ENCODE measurements at regions not wholly inside any gene's neighbourhood (a gene's known extent, or its start where the extent isn't known, plus 50 kb on each side); places are given as distances from the start of the nearest gene placed in this dataset.

- no peak for DNase-seq
These were observed 426.7 kb upstream of the PKDCC start for GRCh38 chr2:41621095-41621494.

- DNase-seq, result no peak
These were observed 426.3 kb upstream of the PKDCC start for GRCh38 chr2:41621563-41621962.

- no peak for DNase-seq
These were observed 425.5 kb upstream of the PKDCC start for GRCh38 chr2:41622301-41622700.

GRCh38 chr2:41626936-41627335, 420.9 kb upstream of the PKDCC start:
- DNase-seq, result no peak

- no peak for DNase-seq
These were observed 413.1 kb upstream of the PKDCC start for GRCh38 chr2:41634686-41635085.

GRCh38 chr2:41644936-41645335, 402.9 kb upstream of the PKDCC start:
- DNase-seq, result no peak

- DNase-seq, result no peak
These were observed 400.3 kb upstream of the PKDCC start for GRCh38 chr2:41647468-41648050.

GRCh38 chr2:41657226-41657625, 390.6 kb upstream of the PKDCC start:
- DNase-seq, result no peak

- no peak for DNase-seq
These were observed 388.1 kb upstream of the PKDCC start for GRCh38 chr2:41659758-41660157.

GRCh38 chr2:41662461-41662860, 385.4 kb upstream of the PKDCC start:
- DNase-seq, result no peak

GRCh38 chr2:41663056-41663455, 384.8 kb upstream of the PKDCC start:
- DNase-seq, result no peak

- no peak for DNase-seq
These were observed 379.3 kb upstream of the PKDCC start for GRCh38 chr2:41668529-41668928.

- DNase-seq, result no peak
These were observed 369.2 kb upstream of the PKDCC start for GRCh38 chr2:41678639-41679038.

- DNase-seq, result no peak
These were observed 361.7 kb upstream of the PKDCC start for GRCh38 chr2:41686156-41686555.

- DNase-seq, result no peak
These were observed 356.3 kb upstream of the PKDCC start for GRCh38 chr2:41691561-41691960.

- no peak for DNase-seq
These were observed 353.2 kb upstream of the PKDCC start for GRCh38 chr2:41694536-41695049.

GRCh38 chr2:41695198-41696113, 352.4 kb upstream of the PKDCC start:
- DNase-seq, result no peak

- DNase-seq, result no peak
These were observed 350.4 kb upstream of the PKDCC start for GRCh38 chr2:41697389-41697788.

GRCh38 chr2:41698678-41699422, 349.0 kb upstream of the PKDCC start:
- DNase-seq, result no peak

GRCh38 chr2:41701231-41701630, 346.6 kb upstream of the PKDCC start:
- no peak for DNase-seq

GRCh38 chr2:41703123-41703522, 344.7 kb upstream of the PKDCC start:
- DNase-seq, result no peak

GRCh38 chr2:41705634-41706033, 342.2 kb upstream of the PKDCC start:
- no peak for DNase-seq

- DNase-seq, result no peak
These were observed 341.5 kb upstream of the PKDCC start for GRCh38 chr2:41706286-41706685.
